ENCODE measurements at regions not wholly inside any gene's neighbourhood (a gene's known extent, or its start where the extent isn't known, plus 50 kb on each side); places are given as distances from the start of the nearest gene placed in this dataset.

DNA sequence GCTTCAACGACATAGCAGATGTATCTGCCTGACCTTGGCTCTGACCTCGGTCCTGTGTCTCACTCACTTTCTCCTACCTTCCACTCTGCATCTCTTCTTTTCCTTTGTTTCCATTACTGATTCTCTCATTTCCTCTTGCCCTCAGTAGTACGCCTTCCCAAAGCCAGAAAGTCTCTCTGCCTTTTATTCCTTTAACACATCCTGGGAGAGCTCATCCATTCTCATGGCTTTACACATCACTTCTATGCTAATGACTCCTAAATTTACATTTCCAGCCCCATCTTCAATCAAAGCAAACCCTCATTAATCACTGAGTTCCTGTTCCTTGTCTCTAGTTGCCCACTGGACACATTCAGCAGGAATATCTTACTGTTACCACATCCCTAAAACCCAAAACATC lies 938.6 kb downstream of the NTRK3 start:
- Histone ChIP-seq H3K4me2 (ENCODE audit: insufficient read depth, low read length, poor library complexity, severe bottlenecking) (no peak overlapping the region), H4K91ac (ENCODE audit: low read depth, low read length, poor library complexity) (no peak overlapping the region), H2BK120ac (ENCODE audit: low read depth, low read length) (no peak overlapping the region), H2BK15ac (ENCODE audit: low read length) (no peak overlapping the region), H2AK5ac (ENCODE audit: low read depth, low read length) (no peak overlapping the region), H3K36me3 (replicated peaks in 1 of 2; ENCODE audit: control insufficient read depth in 2 of 2, insufficient read depth in 2 of 2, low read length in 2 of 2) (no peaks in the 10 kb centered on the region), H3K14ac (ENCODE audit: low read length) (no peak overlapping the region), H3K4me1 (ENCODE audit: control insufficient read depth in 2 of 2, insufficient read depth in 1 of 2, low read depth in 1 of 2, low read length in 2 of 2) (peaks cover 6 to 12% of the 10 kb centered on the region in 2 donors), H2AFZ (ENCODE audit: low read length) (no peak overlapping the region), H3K27ac (replicated peaks; ENCODE audit: low read length) (no peak overlapping the region), H3K9ac (ENCODE audit: low read depth, low read length, poor library complexity) (no peak overlapping the region), H2BK5ac (ENCODE audit: low read length) (no peak overlapping the region), H3K23ac (ENCODE audit: low read depth, low read length, poor library complexity) (no peak overlapping the region), H2BK12ac (ENCODE audit: low read length) (no peak overlapping the region), H3K18ac (ENCODE audit: low read length) (no peak overlapping the region), H3K9me3 (replicated peaks in 1 of 2; ENCODE audit: control insufficient read depth in 2 of 2, insufficient read depth in 1 of 2, low read depth in 1 of 2, low read length in 2 of 2) (no peaks in the 10 kb centered on the region), H3K4ac (ENCODE audit: low read length) (no peak overlapping the region), H3K27me3 (ENCODE audit: control insufficient read depth in 3 of 3, insufficient read depth in 3 of 3, low read depth in 1 of 3, low read length in 3 of 3) (no peaks in the 10 kb centered on the region), H4K8ac (ENCODE audit: low read depth, low read length) (no peak overlapping the region), H3K79me1 (ENCODE audit: low read depth, low read length) (no peaks in the 10 kb centered on the region), H3K4me3 (ENCODE audit: low read length in 2 of 2) (no peak overlapping the region)
- no CpG with 5 or more reads among the region's 3 CpGs for WGBS, 2 donors (ENCODE audit: extremely low coverage in 2 of 2, insufficient read length in 2 of 2, insufficient replicate concordance in 1 of 2)
- no peak for DNase-seq (ENCODE audit: low spot score)

DNA sequence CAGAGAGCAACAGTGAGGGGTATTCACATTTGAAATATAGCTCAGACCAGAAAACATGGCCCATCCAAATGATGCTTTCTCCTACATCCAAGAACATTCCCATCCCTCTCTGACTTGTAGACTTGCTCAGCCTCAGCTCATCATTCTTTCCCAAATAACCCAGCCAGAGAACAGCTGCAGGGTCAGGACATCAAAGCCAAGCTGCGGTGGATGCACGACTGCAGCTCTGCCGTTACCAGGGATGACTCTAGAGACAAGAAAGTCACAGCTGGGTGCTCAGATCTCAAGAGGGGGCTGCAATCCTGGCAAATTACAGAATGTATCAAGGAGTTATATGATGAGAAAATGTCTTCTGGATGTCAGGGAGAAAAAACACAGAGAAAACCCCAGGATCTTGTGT lies 944.3 kb downstream of the NTRK3 start:
- Histone ChIP-seq H3K18ac (ENCODE audit: low read length) (no peak overlapping the region), H3K23ac (ENCODE audit: low read depth, low read length, poor library complexity) (no peak overlapping the region), H3K4me1 (ENCODE audit: control insufficient read depth in 2 of 2, insufficient read depth in 1 of 2, low read depth in 1 of 2, low read length in 2 of 2) (peaks cover 0 to 5% of the 10 kb centered on the region in 2 donors), H2BK120ac (ENCODE audit: low read depth, low read length) (no peak overlapping the region), H2BK12ac (ENCODE audit: low read length) (no peak overlapping the region), H3K79me1 (ENCODE audit: low read depth, low read length) (no peaks in the 10 kb centered on the region), H3K4me3 (ENCODE audit: low read length in 2 of 2) (no peak overlapping the region), H3K4ac (ENCODE audit: low read length) (no peak overlapping the region), H3K27me3 (ENCODE audit: control insufficient read depth in 3 of 3, insufficient read depth in 3 of 3, low read depth in 1 of 3, low read length in 3 of 3) (no peaks in the 10 kb centered on the region), H2AK5ac (ENCODE audit: low read depth, low read length) (no peak overlapping the region), H3K36me3 (replicated peaks in 1 of 2; ENCODE audit: control insufficient read depth in 2 of 2, insufficient read depth in 2 of 2, low read length in 2 of 2) (no peaks in the 10 kb centered on the region), H4K91ac (ENCODE audit: low read depth, low read length, poor library complexity) (no peak overlapping the region), H2AFZ (ENCODE audit: low read length) (no peak overlapping the region), H3K4me2 (ENCODE audit: insufficient read depth, low read length, poor library complexity, severe bottlenecking) (no peak overlapping the region), H3K9me3 (replicated peaks in 1 of 2; ENCODE audit: control insufficient read depth in 2 of 2, insufficient read depth in 1 of 2, low read depth in 1 of 2, low read length in 2 of 2) (no peaks in the 10 kb centered on the region), H3K9ac (ENCODE audit: low read depth, low read length, poor library complexity) (no peak overlapping the region), H3K14ac (ENCODE audit: low read length) (no peak overlapping the region), H2BK5ac (ENCODE audit: low read length) (no peak overlapping the region), H4K8ac (ENCODE audit: low read depth, low read length) (no peak overlapping the region), H3K27ac (replicated peaks; ENCODE audit: low read length) (no peak overlapping the region), H2BK15ac (ENCODE audit: low read length) (no peak overlapping the region)
- no peak for DNase-seq (ENCODE audit: low spot score)
- WGBS, 2 donors (ENCODE audit: extremely low coverage in 2 of 2, insufficient read length in 2 of 2, insufficient replicate concordance in 1 of 2) = no CpG with 5 or more reads among the region's 3 CpGs

DNA sequence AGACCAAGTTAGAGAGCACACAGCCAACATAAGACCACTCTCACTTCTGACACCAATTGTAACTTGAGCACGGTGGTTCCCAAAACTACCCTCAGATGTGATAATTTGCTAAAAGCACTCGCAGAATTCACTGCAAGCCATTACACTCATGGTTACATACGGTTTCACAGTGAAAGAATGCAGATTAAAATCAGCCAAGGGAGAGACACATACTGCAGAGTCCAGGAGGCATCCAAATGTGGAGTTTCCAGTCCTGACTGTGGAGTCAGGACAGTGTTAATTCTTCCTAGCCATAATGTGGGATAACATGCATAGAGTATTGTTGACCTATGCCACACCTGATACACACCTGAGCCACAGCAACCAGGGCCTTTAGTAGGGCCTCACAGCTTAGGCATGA lies 956.4 kb downstream of the NTRK3 start:
- Histone ChIP-seq H2BK5ac (ENCODE audit: low read length) (no peak overlapping the region), H3K9me3 (replicated peaks in 1 of 2; ENCODE audit: control insufficient read depth in 2 of 2, insufficient read depth in 1 of 2, low read depth in 1 of 2, low read length in 2 of 2) (peaks cover 0 to 1% of the 10 kb centered on the region in 2 donors), H3K4me1 (ENCODE audit: control insufficient read depth in 2 of 2, insufficient read depth in 1 of 2, low read depth in 1 of 2, low read length in 2 of 2) (no peaks in the 10 kb centered on the region), H2BK12ac (ENCODE audit: low read length) (no peak overlapping the region), H3K18ac (ENCODE audit: low read length) (no peak overlapping the region), H3K27me3 (ENCODE audit: control insufficient read depth in 3 of 3, insufficient read depth in 3 of 3, low read depth in 1 of 3, low read length in 3 of 3) (no peaks in the 10 kb centered on the region), H3K4ac (ENCODE audit: low read length) (no peak overlapping the region), H3K27ac (replicated peaks; ENCODE audit: low read length) (no peak overlapping the region), H3K9ac (ENCODE audit: low read depth, low read length, poor library complexity) (no peak overlapping the region), H3K79me1 (ENCODE audit: low read depth, low read length) (no peaks in the 10 kb centered on the region), H4K8ac (ENCODE audit: low read depth, low read length) (no peak overlapping the region), H3K14ac (ENCODE audit: low read length) (no peak overlapping the region), H2BK120ac (ENCODE audit: low read depth, low read length) (no peak overlapping the region), H3K4me3 (ENCODE audit: low read length in 2 of 2) (no peak overlapping the region), H3K23ac (ENCODE audit: low read depth, low read length, poor library complexity) (no peak overlapping the region), H2AFZ (ENCODE audit: low read length) (no peak overlapping the region), H4K91ac (ENCODE audit: low read depth, low read length, poor library complexity) (no peak overlapping the region), H2AK5ac (ENCODE audit: low read depth, low read length) (no peak overlapping the region), H2BK15ac (ENCODE audit: low read length) (no peak overlapping the region), H3K4me2 (ENCODE audit: insufficient read depth, low read length, poor library complexity, severe bottlenecking) (no peak overlapping the region), H3K36me3 (replicated peaks in 1 of 2; ENCODE audit: control insufficient read depth in 2 of 2, insufficient read depth in 2 of 2, low read length in 2 of 2) (no peaks in the 10 kb centered on the region)
- DNase-seq (ENCODE audit: low spot score) = no peak
- WGBS, 2 donors (ENCODE audit: extremely low coverage in 2 of 2, insufficient read length in 2 of 2, insufficient replicate concordance in 1 of 2) = no CpG with 5 or more reads among the region's 3 CpGs

DNA sequence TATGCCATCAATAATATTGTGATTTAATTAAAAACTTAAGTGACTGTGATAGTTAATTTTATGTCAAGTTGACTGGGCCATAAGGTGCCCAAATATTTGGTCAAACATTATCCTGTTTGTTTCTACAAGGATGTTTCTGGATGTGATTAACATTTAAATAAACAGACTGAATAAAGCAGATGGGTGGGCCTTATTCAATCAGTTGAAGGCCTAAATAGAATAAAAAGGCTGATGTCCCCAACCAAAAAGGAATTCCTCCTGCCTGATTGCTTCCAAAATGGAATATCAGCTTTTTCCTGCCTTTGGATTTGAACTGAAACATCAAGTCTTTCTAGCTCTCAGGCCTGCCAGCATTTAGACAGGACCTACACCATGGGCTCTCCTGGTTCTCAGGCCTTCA lies 961.7 kb downstream of the NTRK3 start:
- H3K4me2 ChIP-seq (ENCODE audit: insufficient read depth, low read length, poor library complexity, severe bottlenecking) = no peak overlapping the region
- no peak overlapping the region for H3K23ac ChIP-seq (ENCODE audit: low read depth, low read length, poor library complexity)
- no peak overlapping the region for H2BK5ac ChIP-seq (ENCODE audit: low read length)
- no peak overlapping the region for H2BK15ac ChIP-seq (ENCODE audit: low read length)
- H3K9me3 ChIP-seq (replicated peaks in 1 of 2; ENCODE audit: control insufficient read depth in 2 of 2, insufficient read depth in 1 of 2, low read depth in 1 of 2, low read length in 2 of 2) = peaks cover 0 to under 1% of the 10 kb centered on the region in 2 donors
- no peaks in the 10 kb centered on the region for H3K4me1 ChIP-seq (ENCODE audit: control insufficient read depth in 2 of 2, insufficient read depth in 1 of 2, low read depth in 1 of 2, low read length in 2 of 2)
- H3K36me3 ChIP-seq (replicated peaks in 1 of 2; ENCODE audit: control insufficient read depth in 2 of 2, insufficient read depth in 2 of 2, low read length in 2 of 2) = no peaks in the 10 kb centered on the region
- H3K27ac ChIP-seq (replicated peaks; ENCODE audit: low read length) = no peak overlapping the region
- no peaks in the 10 kb centered on the region for H3K27me3 ChIP-seq (ENCODE audit: control insufficient read depth in 3 of 3, insufficient read depth in 3 of 3, low read depth in 1 of 3, low read length in 3 of 3)
- H4K91ac ChIP-seq (ENCODE audit: low read depth, low read length, poor library complexity) = no peak overlapping the region
- H3K9ac ChIP-seq (ENCODE audit: low read depth, low read length, poor library complexity) = no peak overlapping the region
- no peak overlapping the region for H2AFZ ChIP-seq (ENCODE audit: low read length)
- no peak overlapping the region for H3K14ac ChIP-seq (ENCODE audit: low read length)
- no peak overlapping the region for H3K18ac ChIP-seq (ENCODE audit: low read length)
- H3K4me3 ChIP-seq (ENCODE audit: low read length in 2 of 2) = no peak overlapping the region
- no peak for DNase-seq (ENCODE audit: low spot score)
- H3K79me1 ChIP-seq (ENCODE audit: low read depth, low read length) = no peaks in the 10 kb centered on the region
- no peak overlapping the region for H2BK12ac ChIP-seq (ENCODE audit: low read length)
- H2BK120ac ChIP-seq (ENCODE audit: low read depth, low read length) = no peak overlapping the region
- H3K4ac ChIP-seq (ENCODE audit: low read length) = no peak overlapping the region
- no peak overlapping the region for H4K8ac ChIP-seq (ENCODE audit: low read depth, low read length)
- H2AK5ac ChIP-seq (ENCODE audit: low read depth, low read length) = no peak overlapping the region

Data from neuronal stem cell (in vitro differentiated cells).